ENCODE measurements at regions not wholly inside any gene's neighbourhood (a gene's known extent, or its start where the extent isn't known, plus 50 kb on each side); places are given as distances from the start of the nearest gene placed in this dataset.
A peak's percentile ranks its signal among the peaks of the same experiment; 100 is the strongest.

GRCh38 chr7:155168597-155169480, 98.7 kb downstream of the HTR5A start:
- H3K36me3 Mint-ChIP-seq (ENCODE audit: low read depth): no peaks in the 10 kb centered on the region
- H3K4me3 Mint-ChIP-seq: no peak overlapping the region
- H3K9me3 Mint-ChIP-seq: no peaks in the 10 kb centered on the region
- no peak overlapping the region for H3K27ac Mint-ChIP-seq (ENCODE audit: unreplicated experiment)
- no peaks in the 10 kb centered on the region for H3K4me1 Mint-ChIP-seq
- peaks cover 3% of the 10 kb centered on the region for H3K27me3 Mint-ChIP-seq (ENCODE audit: low read depth)
- no peak for TF ChIP-seq CTCF (conservative IDR thresholded peaks at IDR 0.05)
- no peak for DNase-seq (ENCODE audit: low read depth, low spot score)

- no peak for DNase-seq (ENCODE audit: low read depth, low spot score)
- Mint-ChIP-seq H3K27me3 (ENCODE audit: low read depth) (no peaks in the 10 kb centered on the region), H3K27ac (ENCODE audit: unreplicated experiment) (no peak overlapping the region), H3K9me3 (no peaks in the 10 kb centered on the region), H3K4me3 (no peak overlapping the region), H3K4me1 (no peaks in the 10 kb centered on the region), H3K36me3 (ENCODE audit: low read depth) (no peaks in the 10 kb centered on the region)
- no peak for TF ChIP-seq CTCF (conservative IDR thresholded peaks at IDR 0.05)
These were observed 99.5 kb downstream of the HTR5A start for GRCh38 chr7:155169498-155170065.

- no peaks in the 10 kb centered on the region for H3K27me3 Mint-ChIP-seq (ENCODE audit: low read depth)
- no peak overlapping the region for H3K27ac Mint-ChIP-seq (ENCODE audit: unreplicated experiment)
- no peak for TF ChIP-seq CTCF (conservative IDR thresholded peaks at IDR 0.05)
- no peak for DNase-seq (ENCODE audit: low read depth, low spot score)
- no peak overlapping the region for H3K4me3 Mint-ChIP-seq
- no peaks in the 10 kb centered on the region for H3K4me1 Mint-ChIP-seq
- H3K9me3 Mint-ChIP-seq: no peaks in the 10 kb centered on the region
- no peaks in the 10 kb centered on the region for H3K36me3 Mint-ChIP-seq (ENCODE audit: low read depth)
These were observed 100.2 kb downstream of the HTR5A start for GRCh38 chr7:155170331-155170730.

GRCh38 chr7:155172141-155172540, 102.0 kb downstream of the HTR5A start:
- DNase-seq (ENCODE audit: low read depth, low spot score): no peak
- TF ChIP-seq CTCF (conservative IDR thresholded peaks at IDR 0.05): no peak
- Mint-ChIP-seq H3K4me1 (no peaks in the 10 kb centered on the region), H3K27ac (ENCODE audit: unreplicated experiment) (peak overlapping the region; percentile 84), H3K36me3 (ENCODE audit: low read depth) (no peaks in the 10 kb centered on the region), H3K27me3 (ENCODE audit: low read depth) (peaks cover 3% of the 10 kb centered on the region), H3K4me3 (no peak overlapping the region), H3K9me3 (peaks cover 2% of the 10 kb centered on the region)

- Mint-ChIP-seq H3K9me3 (peaks cover 2% of the 10 kb centered on the region), H3K4me1 (no peaks in the 10 kb centered on the region), H3K27ac (ENCODE audit: unreplicated experiment) (no peak overlapping the region), H3K27me3 (ENCODE audit: low read depth) (peaks cover 3% of the 10 kb centered on the region), H3K36me3 (ENCODE audit: low read depth) (peaks cover 3% of the 10 kb centered on the region), H3K4me3 (no peak overlapping the region)
- no peak for TF ChIP-seq CTCF (conservative IDR thresholded peaks at IDR 0.05)
- DNase-seq (ENCODE audit: low read depth, low spot score): no peak
These were observed 103.8 kb downstream of the HTR5A start for GRCh38 chr7:155173905-155174304.

Data from neural crest cell (in vitro differentiated cells).